ENCODE measurements at regions not wholly inside any gene's neighbourhood (a gene's known extent, or its start where the extent isn't known, plus 50 kb on each side); places are given as distances from the start of the nearest gene placed in this dataset.

- no peak for TF ChIP-seq CTCF (IDR thresholded peaks at IDR 0.05)
- no peak for TF ChIP-seq POLR2AphosphoS5 (IDR thresholded peaks at IDR 0.05)
- TF ChIP-seq POLR2A (IDR thresholded peaks at IDR 0.05), result no peak
Measured at GRCh38 chr16:79845033-79845733, 244.6 kb upstream of the MAF start.
